SK-N-SH treated with all-trans-retinoic acid at 6 μM for 48 hours (cell line): ENCODE measurements at regions not wholly inside any gene's neighbourhood (a gene's known extent, or its start where the extent isn't known, plus 50 kb on each side); places are given as distances from the start of the nearest gene placed in this dataset.

Source experiments
- ARNTL ChIP-seq: fragments of 450-650 bp; formaldehyde crosslinking; IDR thresholded peaks from 2 replicates; pipeline ENCODE4 v1.5.0; 2020; ENCODE audit warnings: low read depth, mild to moderate bottlenecking, moderate library complexity, borderline replicate concordance
- ESRRG ChIP-seq: fragments of 250-450 bp; sonication (Bioruptor Pico); IDR thresholded peaks from 2 replicates; pipeline ENCODE4 v1.6.1; 2021; ENCODE audit warnings: mild to moderate bottlenecking
- OSR1 ChIP-seq: fragments of 250-450 bp; sonication (Bioruptor Pico); IDR thresholded peaks from 2 replicates; pipeline ENCODE4 v1.8.0; 2022; ENCODE audit warnings: moderate library complexity, mild to moderate bottlenecking, inconsistent platforms
- ZFP3 ChIP-seq: fragments of 250-450 bp; sonication (Bioruptor Pico); IDR thresholded peaks from 2 replicates; pipeline ENCODE4 v1.5.0; 2020; ENCODE audit warnings: mild to moderate bottlenecking, moderate library complexity
- ZFP30 ChIP-seq: fragments of 450-650 bp; formaldehyde crosslinking; IDR thresholded peaks from 2 replicates; pipeline ENCODE4 v1.5.0; 2022; ENCODE audit warnings: mild to moderate bottlenecking, moderate library complexity
- ZNF8 ChIP-seq: fragments of 450-650 bp; formaldehyde crosslinking; IDR thresholded peaks from 2 replicates; pipeline ENCODE4 v1.5.0; 2020; ENCODE audit warnings: mild to moderate bottlenecking, moderate library complexity

- TF ChIP-seq ESRRG (CRISPR knock-in tag) (no peak), OSR1 (CRISPR knock-in tag) (no peak), ZFP3 (CRISPR knock-in tag) (no peak), ARNTL (no peak), ZNF8 (CRISPR knock-in tag) (no peak), ZFP30 (CRISPR knock-in tag) (no peak)
Measured at GRCh38 chr2:129720360-129720759, 259.1 kb upstream of the RAB6C start.
